HepG2 (cell line): ENCODE measurements at regions not wholly inside any gene's neighbourhood (a gene's known extent, or its start where the extent isn't known, plus 50 kb on each side); places are given as distances from the start of the nearest gene placed in this dataset.

Experiments used
- AFF4 ChIP-seq: sonication (generic); formaldehyde crosslinking; IDR thresholded peaks from 2 replicates; pipeline ENCODE4 v1.4.0; 2020; ENCODE audit warnings: missing genetic modification reagents
- FOXP1 ChIP-seq, 2 experiments: fragments of 450-650 bp in 1 of 2; IDR thresholded peaks; 2 replicates each; pipeline ENCODE4 v1.6.1; 2017 to 2018; ENCODE audit warnings: antibody characterized with exemption in 1 of 2
- SIX4 ChIP-seq: sonication (generic); formaldehyde crosslinking; IDR thresholded peaks from 2 replicates; pipeline ENCODE4 v1.4.0; 2020; ENCODE audit warnings: missing genetic modification reagents
- TERF1 ChIP-seq: sonication (generic); formaldehyde crosslinking; IDR thresholded peaks from 2 replicates; pipeline ENCODE4 v1.8.0; 2022; ENCODE audit warnings: mild to moderate bottlenecking, missing genetic modification reagents, moderate library complexity
- TRIM24 ChIP-seq: sonication (generic); formaldehyde crosslinking; IDR thresholded peaks from 2 replicates; pipeline ENCODE4 v1.8.0; 2022; ENCODE audit warnings: mild to moderate bottlenecking, missing genetic modification reagents
- ZFP36L1 ChIP-seq: sonication (generic); formaldehyde crosslinking; IDR thresholded peaks from 2 replicates; pipeline ENCODE4 v1.8.0; 2022; ENCODE audit warnings: mild to moderate bottlenecking, missing genetic modification reagents, moderate library complexity
- ZNF329 ChIP-seq: sonication (generic); formaldehyde crosslinking; IDR thresholded peaks from 2 replicates; pipeline ENCODE4 v1.9.0; 2021; ENCODE audit warnings: low read depth, mild to moderate bottlenecking, missing genetic modification reagents
- ZNF33B ChIP-seq: sonication (generic); formaldehyde crosslinking; IDR thresholded peaks from 2 replicates; pipeline ENCODE4 v1.5.1; 2020; ENCODE audit warnings: mild to moderate bottlenecking, missing genetic modification reagents
- ZNF407 ChIP-seq: sonication (generic); formaldehyde crosslinking; IDR thresholded peaks from one replicate; pipeline ENCODE4 v1.5.1; 2020; ENCODE audit warnings: mild to moderate bottlenecking, missing genetic modification reagents; ENCODE audit errors: not compliant biosample characterization
- ZNF496 ChIP-seq: sonication (generic); formaldehyde crosslinking; IDR thresholded peaks from 2 replicates; pipeline ENCODE4 v1.8.1; 2023; ENCODE audit warnings: mild to moderate bottlenecking, moderate library complexity, missing genetic modification reagents; ENCODE audit not compliant: insufficient replicate concordance
- TF ChIP-seq, protein P1 (sequence below): fragments of 450-650 bp; IDR thresholded peaks from 2 replicates; pipeline ENCODE4 v1.6.1; 2017; ENCODE audit warnings: mild to moderate bottlenecking

- TF ChIP-seq TERF1 (CRISPR knock-in tag) (no peak), SIX4 (CRISPR knock-in tag) (peak; percentile 46; the same call in 1 of the 2 replicates), ZNF496 (CRISPR knock-in tag) (no peak), ZNF33B (CRISPR knock-in tag) (0 out of 2 replicates have a peak, but pooled peaks have one; percentile 18), FOXP1 (IDR thresholded peaks at IDR 0.05) (no peak), FOXP1 (CRISPR knock-in tag; IDR thresholded peaks at IDR 0.05) (peak; percentile 16; the same call in 1 of the 2 replicates), TRIM24 (peak; percentile 94), ZNF329 (no peak), AFF4 (no peak), ZNF407 (CRISPR knock-in tag) (no peak), ZFP36L1 (CRISPR knock-in tag) (no peak)
- TF ChIP-seq, protein P1, sequence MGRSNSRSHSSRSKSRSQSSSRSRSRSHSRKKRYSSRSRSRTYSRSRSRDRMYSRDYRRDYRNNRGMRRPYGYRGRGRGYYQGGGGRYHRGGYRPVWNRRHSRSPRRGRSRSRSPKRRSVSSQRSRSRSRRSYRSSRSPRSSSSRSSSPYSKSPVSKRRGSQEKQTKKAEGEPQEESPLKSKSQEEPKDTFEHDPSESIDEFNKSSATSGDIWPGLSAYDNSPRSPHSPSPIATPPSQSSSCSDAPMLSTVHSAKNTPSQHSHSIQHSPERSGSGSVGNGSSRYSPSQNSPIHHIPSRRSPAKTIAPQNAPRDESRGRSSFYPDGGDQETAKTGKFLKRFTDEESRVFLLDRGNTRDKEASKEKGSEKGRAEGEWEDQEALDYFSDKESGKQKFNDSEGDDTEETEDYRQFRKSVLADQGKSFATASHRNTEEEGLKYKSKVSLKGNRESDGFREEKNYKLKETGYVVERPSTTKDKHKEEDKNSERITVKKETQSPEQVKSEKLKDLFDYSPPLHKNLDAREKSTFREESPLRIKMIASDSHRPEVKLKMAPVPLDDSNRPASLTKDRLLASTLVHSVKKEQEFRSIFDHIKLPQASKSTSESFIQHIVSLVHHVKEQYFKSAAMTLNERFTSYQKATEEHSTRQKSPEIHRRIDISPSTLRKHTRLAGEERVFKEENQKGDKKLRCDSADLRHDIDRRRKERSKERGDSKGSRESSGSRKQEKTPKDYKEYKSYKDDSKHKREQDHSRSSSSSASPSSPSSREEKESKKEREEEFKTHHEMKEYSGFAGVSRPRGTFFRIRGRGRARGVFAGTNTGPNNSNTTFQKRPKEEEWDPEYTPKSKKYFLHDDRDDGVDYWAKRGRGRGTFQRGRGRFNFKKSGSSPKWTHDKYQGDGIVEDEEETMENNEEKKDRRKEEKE, result no peak
These were observed 542.3 kb upstream of the NRP1 start (continued) for GRCh38 chr10:33876584-33877400.
